Glomerular visceral epithelial cell (primary cell): ENCODE measurements at regions not wholly inside any gene's neighbourhood (a gene's known extent, or its start where the extent isn't known, plus 50 kb on each side); places are given as distances from the start of the nearest gene placed in this dataset.

Experiments used
- DNase-seq: peaks from one replicate; pipeline ENCODE4 v3.0.0-alpha.2; 2016; ENCODE audit errors: extremely low spot score

DNA sequence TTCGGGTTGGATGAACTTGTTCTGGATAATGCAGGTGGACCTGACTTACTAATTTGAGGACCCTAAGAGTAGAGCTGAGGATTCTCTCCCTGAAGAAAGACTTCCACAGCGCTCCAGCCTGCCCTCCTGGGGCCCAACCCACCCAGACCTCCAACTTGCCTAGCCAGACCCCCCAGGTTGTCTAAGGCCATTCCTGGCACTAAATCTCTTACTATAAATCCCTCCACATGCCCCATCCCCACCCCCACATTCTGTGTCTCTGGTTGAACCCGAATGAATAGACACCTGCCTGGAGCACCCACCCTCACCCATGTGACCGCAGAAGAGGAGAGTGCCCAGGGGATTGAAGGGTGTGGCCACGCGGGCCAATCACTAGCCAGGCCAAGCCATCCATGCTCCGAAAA, 1480.0 kb downstream of the TBC1D22A start:
- DNase-seq: no peak

DNA sequence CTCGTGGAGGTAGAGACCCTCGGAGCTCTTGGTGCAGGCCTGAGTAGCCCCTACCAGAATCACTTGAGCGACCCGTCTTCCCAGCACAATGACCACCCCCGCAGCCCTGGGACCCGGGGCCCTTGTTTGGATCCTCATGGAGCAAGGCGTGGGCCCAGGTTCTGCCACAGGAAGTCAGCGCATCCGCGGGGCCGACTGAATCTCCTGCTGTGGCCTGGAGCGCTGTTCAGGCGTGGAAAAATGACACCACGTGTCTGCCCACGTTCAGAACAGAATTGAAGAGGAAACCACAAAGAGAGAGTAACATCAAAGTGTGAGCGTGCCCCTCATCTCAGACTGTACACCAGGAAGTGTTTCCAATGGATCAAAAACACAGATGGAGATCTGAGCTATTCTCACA, 1479.2 kb downstream of the TBC1D22A start:
- no peak for DNase-seq

DNA sequence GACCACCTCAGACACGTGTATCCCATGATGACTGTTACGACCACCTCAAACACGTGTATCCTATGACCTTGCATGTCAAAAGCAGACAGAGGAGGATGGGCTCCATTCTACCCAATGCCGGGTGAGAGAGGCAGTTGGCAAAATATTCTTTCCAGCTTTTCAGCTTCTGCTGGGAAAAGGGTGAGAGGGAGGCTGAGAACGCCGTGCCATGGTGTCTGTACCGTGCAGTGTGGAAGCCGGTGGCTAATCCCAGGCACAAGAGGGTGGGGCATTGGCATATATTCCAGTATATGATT, 1478.4 kb downstream of the TBC1D22A start:
- DNase-seq: no peak

- DNase-seq: no peak
Measured at GRCh38 chr22:48240148-48240934, 1477.9 kb downstream of the TBC1D22A start.

- no peak for DNase-seq
Measured at GRCh38 chr22:48239461-48240147, 1477.2 kb downstream of the TBC1D22A start.

DNA sequence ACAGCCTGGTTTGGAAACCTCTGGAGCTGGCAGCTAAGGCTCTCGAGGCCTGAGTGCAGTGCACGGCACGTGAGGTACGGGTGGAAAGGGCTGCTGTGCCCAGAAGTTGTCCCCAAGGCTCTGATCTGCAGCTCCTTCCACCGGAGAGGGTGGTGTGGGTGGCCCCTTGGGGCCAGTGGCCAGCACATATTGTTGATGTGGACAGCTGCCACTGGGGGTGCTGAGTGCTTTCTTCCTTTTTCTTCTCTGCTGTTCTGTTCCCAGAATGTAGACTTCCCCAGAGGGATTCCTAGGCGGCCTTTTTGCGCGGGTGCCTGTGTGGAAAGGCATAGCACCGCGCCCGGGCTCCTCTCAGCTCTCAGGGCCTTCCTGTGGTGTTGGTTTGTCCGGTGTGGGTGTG, 1476.5 kb downstream of the TBC1D22A start:
- no peak for DNase-seq

DNA sequence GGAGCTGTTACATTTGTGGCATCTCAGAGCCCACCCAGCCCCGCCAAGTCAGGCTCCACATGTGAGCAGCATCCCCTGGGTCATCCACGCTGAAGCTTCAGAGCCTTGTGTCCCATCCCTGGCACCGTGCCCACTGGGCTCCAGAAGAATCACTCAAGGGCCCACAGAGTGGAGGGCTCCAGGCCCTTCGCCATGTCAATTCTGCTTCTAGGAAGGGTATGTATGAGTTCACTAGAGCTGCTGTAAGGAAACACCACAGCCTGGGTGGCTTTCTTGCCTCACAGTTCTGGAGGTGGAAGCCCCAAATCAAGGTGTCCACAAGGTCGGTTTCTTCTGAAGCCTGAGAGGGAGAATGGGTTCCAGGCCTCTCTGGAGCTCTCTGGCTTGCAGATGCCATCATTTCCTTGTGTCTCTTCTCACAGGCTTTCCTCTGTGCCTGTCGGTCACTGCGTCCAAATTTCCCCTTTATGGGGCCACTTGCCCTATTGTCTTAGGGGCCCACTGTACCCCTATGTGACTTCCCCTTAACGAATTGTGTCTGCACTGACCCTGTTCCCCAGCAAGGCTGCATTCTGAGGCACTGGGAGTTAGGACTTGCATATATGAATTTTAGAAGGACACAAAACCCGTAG, 1476.0 kb downstream of the TBC1D22A start:
- DNase-seq: no peak

- DNase-seq: no peak
Measured at GRCh38 chr22:48237466-48238283, 1475.2 kb downstream of the TBC1D22A start.

DNA sequence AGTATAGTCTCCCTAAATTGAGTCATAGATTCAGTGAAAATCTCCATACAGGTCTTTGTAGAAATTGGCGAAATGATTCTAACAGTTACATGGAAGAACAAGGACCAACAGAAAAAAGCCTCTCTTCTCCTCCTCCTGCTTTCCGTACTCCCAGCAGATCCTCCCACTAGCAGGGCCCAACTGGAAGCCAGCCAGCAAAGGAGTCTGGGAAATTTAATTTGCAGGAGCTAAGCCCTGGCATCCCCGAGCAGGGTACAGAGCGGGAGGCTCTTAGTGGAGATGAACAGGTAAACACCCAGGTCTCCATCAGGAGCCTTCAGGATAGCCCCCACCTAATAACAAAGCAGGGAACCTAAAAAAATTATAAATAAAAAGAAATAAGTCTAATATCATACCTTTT, 1473.8 kb downstream of the TBC1D22A start:
- no peak for DNase-seq

- DNase-seq: no peak
Measured at GRCh38 chr22:48235744-48236143, 1473.3 kb downstream of the TBC1D22A start.

DNA sequence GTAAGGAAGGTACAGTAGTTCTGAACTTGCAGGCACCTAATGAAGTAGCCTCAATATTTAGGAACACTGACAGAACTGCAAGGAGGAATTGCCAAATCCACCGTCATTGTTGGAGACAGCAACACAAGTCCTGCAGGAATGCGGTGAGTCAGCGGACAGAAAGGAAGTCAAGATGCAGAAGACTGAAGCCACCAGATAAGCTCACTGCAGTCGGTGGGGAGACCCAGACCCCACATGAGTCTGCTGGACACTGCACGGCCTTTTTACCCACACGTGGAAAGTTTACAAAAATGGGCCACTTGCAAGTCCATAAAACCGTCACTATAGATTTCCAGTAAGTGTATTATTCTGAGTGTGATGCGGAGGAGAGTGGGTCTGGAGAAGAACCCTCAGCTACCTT, 1471.6 kb downstream of the TBC1D22A start:
- DNase-seq: no peak

DNA sequence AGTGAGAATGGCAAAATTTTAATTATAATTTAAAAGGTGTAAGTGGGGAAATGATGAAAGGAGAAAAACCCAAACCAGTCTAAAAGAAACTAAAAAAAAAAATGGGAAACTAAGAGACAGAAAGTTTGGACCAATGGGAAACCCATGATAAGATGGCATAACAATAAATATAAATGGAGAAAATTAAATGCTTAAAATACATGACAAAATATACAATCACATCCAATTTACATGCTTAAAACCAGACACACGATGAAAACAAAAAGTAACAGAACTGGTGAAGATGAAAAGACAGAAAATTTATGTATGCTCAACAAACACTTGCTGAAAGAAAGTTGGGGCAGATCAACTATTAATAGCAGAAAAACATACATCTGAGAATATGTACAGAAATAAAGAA, 1471.1 kb downstream of the TBC1D22A start:
- DNase-seq: no peak

DNA sequence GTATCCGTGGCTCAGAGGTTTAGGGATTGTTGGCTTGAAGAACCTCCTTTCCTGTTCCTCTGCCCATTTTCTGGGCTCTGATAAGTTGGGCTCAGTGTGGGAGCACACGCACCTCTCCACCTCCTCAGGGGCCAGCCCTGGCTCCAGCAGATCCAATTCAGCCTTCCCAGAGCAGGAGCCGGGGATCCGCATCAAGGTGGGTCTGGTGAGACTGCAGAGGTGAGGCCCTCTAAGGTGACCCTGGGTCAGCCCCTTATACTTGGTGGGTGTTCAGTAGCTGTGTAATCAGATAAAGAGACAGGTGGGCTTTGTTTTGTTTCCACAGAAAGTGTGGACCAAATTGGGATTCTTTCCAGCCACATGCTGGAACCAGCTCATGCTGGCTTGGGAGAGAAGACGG, 1466.0 kb downstream of the TBC1D22A start:
- no peak for DNase-seq

DNA sequence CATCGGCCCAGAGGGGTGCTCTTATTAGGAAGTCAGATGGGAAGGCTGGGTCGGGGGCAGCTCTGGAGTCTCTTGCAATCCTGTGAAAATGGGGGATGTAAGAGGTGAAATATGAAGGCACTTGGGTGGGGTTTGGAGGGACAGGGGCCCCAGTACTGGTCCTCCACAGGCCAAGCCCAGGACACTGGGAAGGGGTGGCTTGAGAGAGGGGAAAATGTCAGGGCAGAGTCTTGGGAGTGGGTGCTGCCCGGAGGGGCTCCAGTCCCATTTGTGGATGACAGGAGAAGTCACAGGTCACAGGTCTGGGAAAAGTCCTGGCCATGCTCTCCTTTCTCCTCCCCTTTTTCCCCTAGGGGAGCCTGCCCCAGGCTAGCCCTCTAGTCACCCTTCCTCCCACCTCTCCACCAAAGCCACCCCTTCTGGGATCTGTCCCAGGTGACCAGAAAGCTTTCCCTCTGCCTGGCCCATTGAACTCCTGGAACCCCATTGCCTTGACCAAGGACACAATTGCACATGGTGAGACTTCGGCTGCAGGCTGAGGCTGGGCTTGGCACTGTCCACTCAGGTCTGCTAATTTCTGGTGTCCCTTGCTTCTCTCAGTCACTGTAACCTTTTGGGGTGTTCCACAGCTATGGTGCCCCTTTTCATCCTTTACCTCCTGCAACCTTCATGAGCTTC, 1465.0 kb downstream of the TBC1D22A start:
- DNase-seq: no peak

- DNase-seq: no peak
Measured at GRCh38 chr22:48226026-48227013, 1463.9 kb downstream of the TBC1D22A start.

GRCh38 chr22:48224332-48224731, 1461.9 kb downstream of the TBC1D22A start:
- no peak for DNase-seq

DNA sequence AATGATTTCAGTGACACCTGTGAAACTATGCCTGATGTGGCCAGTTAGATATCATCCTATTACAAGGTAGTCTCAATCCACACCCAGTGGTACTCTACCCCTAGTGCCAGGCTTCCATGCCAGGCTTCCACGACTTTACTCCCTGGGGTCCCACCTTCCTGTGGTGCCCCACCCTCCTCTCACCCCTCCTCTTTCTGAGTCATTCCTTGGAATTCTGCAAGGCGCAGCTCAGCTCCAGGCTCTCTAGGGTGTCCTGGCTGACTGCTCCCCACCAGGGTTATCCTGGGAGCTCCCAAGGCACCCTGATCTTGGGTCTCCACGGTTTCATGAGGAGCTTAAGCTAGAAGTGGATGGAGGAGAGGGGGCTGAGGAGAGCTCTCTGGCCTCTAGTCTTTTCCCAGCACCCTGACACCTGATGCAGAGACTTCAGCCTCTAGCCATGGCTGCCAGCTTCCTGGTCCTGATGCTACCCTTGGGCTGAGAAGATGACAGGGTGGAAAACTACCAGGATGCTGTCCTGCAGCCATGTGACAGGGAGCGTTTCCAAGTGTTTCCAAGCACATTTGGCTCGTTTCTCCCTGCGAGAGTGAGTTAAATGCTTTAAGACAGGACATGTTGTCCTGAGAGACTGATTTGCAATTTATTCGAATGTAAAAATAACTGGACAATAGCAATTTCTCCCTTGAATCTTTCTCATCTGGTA, 1461.2 kb downstream of the TBC1D22A start:
- DNase-seq: no peak

- DNase-seq: no peak
Measured at GRCh38 chr22:48222742-48223487, 1460.5 kb downstream of the TBC1D22A start.

DNA sequence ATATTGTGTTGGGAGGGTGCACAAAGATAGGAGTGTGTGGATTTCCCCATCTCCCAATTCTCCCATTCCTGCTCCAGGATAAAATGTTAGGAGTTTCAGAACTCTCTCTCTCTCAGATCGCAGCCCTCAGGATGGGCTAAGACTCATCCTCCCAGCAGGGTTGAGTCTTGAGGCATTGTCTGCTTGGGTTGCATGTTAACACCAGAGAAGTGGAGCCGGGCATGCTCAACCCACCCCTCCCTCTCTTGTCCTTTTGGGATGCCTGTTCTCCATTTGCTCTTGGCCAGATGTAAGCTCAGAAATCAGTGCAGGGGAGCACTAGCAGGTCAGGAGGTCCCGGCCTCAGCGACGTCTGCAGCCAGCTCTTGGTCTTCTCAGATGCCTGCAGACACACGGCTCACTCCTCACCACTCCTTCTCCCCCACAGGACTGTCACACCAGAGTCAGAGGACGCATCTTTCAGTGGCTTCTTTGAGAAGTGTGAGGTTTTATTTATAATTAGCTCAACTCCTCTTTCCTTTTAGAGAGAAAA, 1456.5 kb downstream of the TBC1D22A start:
- DNase-seq: no peak
